GM23248 (cell line): ENCODE measurements at regions not wholly inside any gene's neighbourhood (a gene's known extent, or its start where the extent isn't known, plus 50 kb on each side); places are given as distances from the start of the nearest gene placed in this dataset.

Experiments
- DNase-seq: peaks from one replicate; pipeline ENCODE4 v3.0.0-alpha.2; 2015
- H2AFZ ChIP-seq: fragments of 200-600 bp; sonication (generic); 2 replicates; pipeline ENCODE4 v1.6.1; 2016; ENCODE audit warnings: antibody characterized with exemption
- H3F3A ChIP-seq: fragments of 200-600 bp; sonication (generic); 2 replicates; pipeline ENCODE4 v1.6.1; 2016; ENCODE audit warnings: mild to moderate bottlenecking, antibody characterized with exemption, mixed run types; ENCODE audit not compliant: insufficient read depth
- H3K27ac ChIP-seq: fragments of 200-600 bp; sonication (generic); 2 replicates; pipeline ENCODE4 v1.5.1; 2016; ENCODE audit warnings: mild to moderate bottlenecking
- H3K27me3 ChIP-seq: fragments of 200-600 bp; sonication (generic); replicated peaks from 2 replicates; pipeline ENCODE4 v1.6.1; 2016; ENCODE audit warnings: mild to moderate bottlenecking; ENCODE audit not compliant: insufficient read depth
- H3K36me3 ChIP-seq: fragments of 200-600 bp; sonication (generic); 2 replicates; pipeline ENCODE4 v1.6.1; 2016; ENCODE audit warnings: low read depth, mild to moderate bottlenecking
- H3K4me1 ChIP-seq: fragments of 200-600 bp; sonication (generic); 2 replicates; pipeline ENCODE4 v1.6.1; 2016; ENCODE audit warnings: mild to moderate bottlenecking; ENCODE audit not compliant: insufficient read depth
- H3K4me2 ChIP-seq: fragments of 200-600 bp; sonication (generic); one replicate; pipeline ENCODE4 v1.6.1; 2016; ENCODE audit warnings: mild to moderate bottlenecking; ENCODE audit not compliant: unreplicated experiment
- H3K4me3 ChIP-seq: fragments of 200-600 bp; sonication (generic); 2 replicates; pipeline ENCODE4 v1.5.1; 2016; ENCODE audit warnings: mild to moderate bottlenecking
- H3K79me2 ChIP-seq: fragments of 200-600 bp; sonication (generic); 2 replicates; pipeline ENCODE4 v1.6.1; 2016; ENCODE audit warnings: mild to moderate bottlenecking; ENCODE audit not compliant: insufficient read depth
- H3K9ac ChIP-seq: fragments of 200-600 bp; sonication (generic); 2 replicates; pipeline ENCODE4 v1.6.1; 2016; ENCODE audit warnings: mild to moderate bottlenecking
- H3K9me2 ChIP-seq: fragments of 200-600 bp; sonication (generic); 2 replicates; pipeline ENCODE4 v1.6.1; 2016; ENCODE audit warnings: mixed run types, mild to moderate bottlenecking, moderate library complexity; ENCODE audit not compliant: insufficient read depth
- H3K9me3 ChIP-seq: fragments of 200-600 bp; sonication (generic); one replicate; pipeline ENCODE4 v1.6.1; 2017; ENCODE audit warnings: low read depth
- H4K20me1 ChIP-seq: fragments of 200-600 bp; sonication (generic); 2 replicates; pipeline ENCODE4 v1.6.0; 2016; ENCODE audit not compliant: insufficient read depth
- EZH2 ChIP-seq: fragments of 200-600 bp; sonication (generic); IDR thresholded peaks from 2 replicates; pipeline ENCODE4 v1.6.1; 2018; ENCODE audit warnings: antibody characterized with exemption, mild to moderate bottlenecking; ENCODE audit not compliant: insufficient read depth, poor library complexity, severe bottlenecking
- EZH2phosphoT487 ChIP-seq: fragments of 200-600 bp; sonication (generic); IDR thresholded peaks from 2 replicates; pipeline ENCODE4 v1.6.1; 2018; ENCODE audit warnings: antibody characterized with exemption, moderate library complexity, mild to moderate bottlenecking, low read depth; ENCODE audit not compliant: insufficient read depth
- WGBS, 2 experiments: methylation state at CpG; one replicate each; pipeline ENCODE4 v1.1.6; 2015 to 2017; ENCODE audit warnings: low lambda C conversion rate in 2 of 2, low coverage in 1 of 2; ENCODE audit errors: missing lambda C conversion rate in 2 of 2; 5-methylcytosine and 5-hydroxymethylcytosine counted together
- in situ Hi-C: fragments of 300-500 bp; cut with MboI; formaldehyde crosslinking; loops from 2 replicates; pipeline ENCODE4 v1.15.0; 2020

DNA sequence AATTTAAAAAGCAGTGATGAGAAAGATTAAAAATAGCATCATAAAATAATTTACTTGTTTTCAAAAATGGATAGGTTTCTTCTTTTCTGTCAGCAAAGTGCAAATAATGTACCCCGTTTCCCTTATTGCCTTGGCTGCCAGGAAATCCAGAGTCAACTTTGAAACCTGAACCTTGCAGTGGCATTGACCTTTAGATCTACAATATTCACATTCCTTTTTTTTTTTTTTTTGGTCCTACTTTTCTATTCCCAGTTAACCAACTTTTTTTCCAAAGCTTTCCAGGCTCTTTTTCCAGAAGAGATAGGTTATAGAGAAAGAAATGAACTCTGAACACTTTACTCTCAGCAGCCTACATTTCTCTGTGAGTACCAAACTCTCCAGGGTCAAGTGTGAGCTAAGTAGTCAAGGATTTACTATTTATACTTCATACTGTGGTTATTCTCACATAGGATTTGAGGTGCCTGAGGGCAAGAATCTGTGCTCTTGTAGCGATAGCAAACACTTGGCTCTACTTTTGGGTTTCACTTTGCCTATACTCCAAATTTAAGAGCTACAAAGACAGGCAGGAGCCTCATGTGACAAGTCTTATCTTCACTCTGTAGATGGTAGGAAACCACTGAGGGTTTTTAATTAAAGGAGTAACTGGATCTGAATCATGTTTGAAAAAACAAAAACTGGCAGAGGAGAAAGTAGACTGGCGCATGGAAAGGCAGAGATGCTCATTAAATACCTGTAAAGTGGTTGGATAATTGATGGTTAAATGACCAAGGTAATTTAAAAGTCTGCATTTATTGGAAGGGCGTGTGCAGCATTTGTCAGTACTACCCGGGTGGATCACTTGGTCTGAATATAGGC lies 63.2 kb upstream of the TMEM17 start:
- no peaks in the 10 kb centered on the region for H3K27me3 ChIP-seq
- no peaks in the 10 kb centered on the region for H3K9me3 ChIP-seq
- no peak overlapping the region for H3K4me3 ChIP-seq
- WGBS, 2 experiments = 86 to 93% methylated on average over 5 of the region's 5 CpGs
- no peaks in the 10 kb centered on the region for H3K79me2 ChIP-seq
- H2AFZ ChIP-seq = no peak overlapping the region
- no peaks in the 10 kb centered on the region for H3K9me2 ChIP-seq
- no peak overlapping the region for H3K4me2 ChIP-seq
- no peak for TF ChIP-seq EZH2
- TF ChIP-seq EZH2phosphoT487 = no peak
- no peaks in the 10 kb centered on the region for H4K20me1 ChIP-seq
- H3K36me3 ChIP-seq = no peaks in the 10 kb centered on the region
- H3F3A ChIP-seq = 0 out of 2 replicates have a peak, but pooled peaks cover 4% of the 10 kb centered on the region
- peaks cover 6% of the 10 kb centered on the region; the same call in 1 of the 2 replicates for H3K4me1 ChIP-seq
- no peak overlapping the region for H3K9ac ChIP-seq
- DNase-seq = no peak
- in situ Hi-C loops = no loop called here
- no peak overlapping the region for H3K27ac ChIP-seq

DNA sequence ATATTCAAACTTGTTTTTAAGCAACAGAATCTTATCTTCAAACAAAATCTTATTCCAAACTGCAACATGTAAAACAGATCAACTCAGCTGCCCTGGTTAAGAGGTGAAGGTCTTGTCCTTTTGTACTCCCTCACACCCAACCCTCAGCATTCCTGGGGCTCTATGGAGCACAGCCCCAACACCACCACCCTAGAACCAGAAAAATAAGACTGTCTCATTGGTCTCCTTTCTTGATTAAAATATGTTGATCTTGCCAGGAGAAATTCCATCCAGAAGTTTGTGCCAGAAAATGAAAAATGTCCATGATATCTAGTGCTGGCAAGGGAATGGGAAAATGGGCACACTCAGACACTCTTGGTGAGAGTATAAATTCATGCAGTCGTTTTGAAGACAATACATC lies 62.1 kb upstream of the TMEM17 start:
- H3K27ac ChIP-seq = no peak overlapping the region
- no peaks in the 10 kb centered on the region for H3K9me3 ChIP-seq
- H3K27me3 ChIP-seq = no peaks in the 10 kb centered on the region
- no peaks in the 10 kb centered on the region for H3K9me2 ChIP-seq
- WGBS, 2 experiments = 3% methylated on average over 1 of the region's 1 CpG
- H3K4me2 ChIP-seq = no peak overlapping the region
- no peaks in the 10 kb centered on the region for H3K36me3 ChIP-seq
- in situ Hi-C loops = no loop called here
- DNase-seq = no peak
- H2AFZ ChIP-seq = peak overlapping the region; percentile 33; the same call in 1 of the 2 replicates
- no peaks in the 10 kb centered on the region for H4K20me1 ChIP-seq
- peaks cover 1% of the 10 kb centered on the region; the same call in 1 of the 2 replicates for H3K4me1 ChIP-seq
- H3K9ac ChIP-seq = no peak overlapping the region
- H3K4me3 ChIP-seq = no peak overlapping the region
- TF ChIP-seq EZH2phosphoT487 (no peak), EZH2 (no peak)
- 0 out of 2 replicates have a peak, but pooled peaks cover 4% of the 10 kb centered on the region for H3F3A ChIP-seq
- H3K79me2 ChIP-seq = no peaks in the 10 kb centered on the region

DNA sequence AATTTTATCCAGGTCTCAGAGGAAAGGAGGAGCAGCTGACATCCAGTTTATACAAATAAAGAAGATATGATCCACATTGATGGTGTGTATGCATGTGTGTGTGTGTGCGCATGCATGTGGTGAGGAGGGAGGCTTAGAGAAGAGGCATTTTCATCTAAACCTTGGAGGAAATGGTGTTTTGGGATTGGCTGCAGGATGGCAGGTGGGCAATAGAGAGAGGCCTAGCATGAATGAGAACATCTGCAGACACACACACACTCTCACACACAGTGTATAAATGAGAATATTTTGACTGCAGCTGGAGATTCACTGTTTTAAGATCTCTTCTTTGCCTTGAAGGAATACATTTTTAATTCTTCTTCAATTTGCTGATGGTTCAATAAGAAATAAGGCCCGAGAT lies 61.7 kb upstream of the TMEM17 start:
- no peaks in the 10 kb centered on the region for H3K36me3 ChIP-seq
- H3K79me2 ChIP-seq = no peaks in the 10 kb centered on the region
- no peak overlapping the region for H3K4me3 ChIP-seq
- DNase-seq = no peak
- no peaks in the 10 kb centered on the region for H4K20me1 ChIP-seq
- H3K4me2 ChIP-seq = no peak overlapping the region
- no peaks in the 10 kb centered on the region for H3K27me3 ChIP-seq
- TF ChIP-seq EZH2phosphoT487 = no peak
- no peak for TF ChIP-seq EZH2
- H3F3A ChIP-seq = 0 out of 2 replicates have a peak, but pooled peaks cover 4% of the 10 kb centered on the region
- no peaks in the 10 kb centered on the region for H3K9me2 ChIP-seq
- no peaks in the 10 kb centered on the region for H3K9me3 ChIP-seq
- in situ Hi-C loops = no loop called here
- no peaks in the 10 kb centered on the region for H3K4me1 ChIP-seq
- no peak overlapping the region for H3K27ac ChIP-seq
- peak overlapping the region; percentile 33; the same call in 1 of the 2 replicates for H2AFZ ChIP-seq
- 79 to 85% methylated on average over 2 of the region's 2 CpGs for WGBS, 2 experiments
- no peak overlapping the region for H3K9ac ChIP-seq

DNA sequence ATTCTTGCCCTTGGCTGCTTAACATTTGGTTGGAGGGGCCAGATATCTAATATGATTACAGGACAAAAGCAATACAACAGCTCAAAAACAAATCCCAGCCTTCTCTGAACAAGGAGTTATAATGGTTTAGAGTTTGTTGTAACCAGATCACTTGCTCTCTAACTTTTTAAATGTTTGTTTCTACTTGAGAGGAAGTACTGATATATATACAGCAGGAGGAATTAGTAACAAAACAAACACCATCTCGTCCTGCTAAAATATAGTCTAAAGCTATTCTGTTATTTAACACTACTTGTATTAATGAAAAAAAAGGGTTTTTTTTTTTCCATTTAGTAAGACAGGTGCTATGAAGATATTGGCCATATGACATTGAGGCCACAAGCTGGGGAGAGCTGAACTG lies 60.9 kb upstream of the TMEM17 start:
- Histone ChIP-seq H3F3A (0 out of 2 replicates have a peak, but pooled peaks cover 4% of the 10 kb centered on the region), H4K20me1 (no peaks in the 10 kb centered on the region), H3K36me3 (no peaks in the 10 kb centered on the region), H3K9ac (no peak overlapping the region), H3K9me3 (no peaks in the 10 kb centered on the region), H3K4me1 (no peaks in the 10 kb centered on the region), H3K79me2 (no peaks in the 10 kb centered on the region), H2AFZ (no peak overlapping the region), H3K27ac (no peak overlapping the region), H3K4me2 (no peak overlapping the region), H3K4me3 (no peak overlapping the region), H3K27me3 (no peaks in the 10 kb centered on the region), H3K9me2 (no peaks in the 10 kb centered on the region; the same call in 1 of the 2 replicates)
- no peak for DNase-seq
- TF ChIP-seq EZH2 = no peak
- TF ChIP-seq EZH2phosphoT487 = no peak
- WGBS, 2 experiments = 93 to 100% methylated on average over 1 of the region's 1 CpG
- in situ Hi-C loops = no loop called here
